ENCODE measurements at regions not wholly inside any gene's neighbourhood (a gene's known extent, or its start where the extent isn't known, plus 50 kb on each side); places are given as distances from the start of the nearest gene placed in this dataset.

- no peak for DNase-seq (ENCODE audit: low spot score)
Measured at GRCh38 chr10:92747066-92747465, 57.3 kb downstream of the HHEX start.

- peak; percentile 54 for DNase-seq (ENCODE audit: low spot score)
Measured at GRCh38 chr10:92747600-92747999, 57.8 kb downstream of the HHEX start.

- DNase-seq (ENCODE audit: low spot score) = no peak
Measured at GRCh38 chr10:92750791-92751533, 61.2 kb downstream of the HHEX start.

- no peak for DNase-seq (ENCODE audit: low spot score)
Measured at GRCh38 chr10:92751534-92751811, 61.7 kb downstream of the HHEX start.

GRCh38 chr10:92751827-92752226 is 62.1 kb downstream of the HHEX start:
- DNase-seq (ENCODE audit: low spot score) = no peak

DNA sequence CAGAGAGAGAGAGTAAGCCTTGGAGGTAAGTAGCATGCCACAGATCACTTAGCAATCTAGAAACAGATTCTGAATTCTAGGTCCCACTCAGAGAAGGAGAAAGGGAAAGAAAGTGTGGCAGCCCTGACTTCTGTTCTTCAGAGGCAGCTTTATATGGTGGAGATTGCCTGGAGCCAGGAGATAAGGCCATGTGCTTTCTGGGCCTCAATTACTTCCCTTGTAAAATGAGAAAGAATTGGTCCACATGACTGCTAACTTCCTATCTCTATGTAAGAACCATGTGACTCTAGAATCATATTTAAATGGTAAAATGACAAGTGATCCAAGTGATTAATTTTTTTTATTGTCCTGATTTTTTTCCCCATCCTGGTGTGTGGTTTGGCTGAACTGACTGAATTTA is 64.1 kb downstream of the HHEX start:
- DNase-seq (ENCODE audit: low spot score) = no peak

GRCh38 chr10:92755725-92756124 is 66.0 kb downstream of the HHEX start:
- DNase-seq (ENCODE audit: low spot score) = no peak

- DNase-seq (ENCODE audit: low spot score) = peak; percentile 18
Measured at GRCh38 chr10:92756201-92757065, 66.7 kb downstream of the HHEX start.

DNA sequence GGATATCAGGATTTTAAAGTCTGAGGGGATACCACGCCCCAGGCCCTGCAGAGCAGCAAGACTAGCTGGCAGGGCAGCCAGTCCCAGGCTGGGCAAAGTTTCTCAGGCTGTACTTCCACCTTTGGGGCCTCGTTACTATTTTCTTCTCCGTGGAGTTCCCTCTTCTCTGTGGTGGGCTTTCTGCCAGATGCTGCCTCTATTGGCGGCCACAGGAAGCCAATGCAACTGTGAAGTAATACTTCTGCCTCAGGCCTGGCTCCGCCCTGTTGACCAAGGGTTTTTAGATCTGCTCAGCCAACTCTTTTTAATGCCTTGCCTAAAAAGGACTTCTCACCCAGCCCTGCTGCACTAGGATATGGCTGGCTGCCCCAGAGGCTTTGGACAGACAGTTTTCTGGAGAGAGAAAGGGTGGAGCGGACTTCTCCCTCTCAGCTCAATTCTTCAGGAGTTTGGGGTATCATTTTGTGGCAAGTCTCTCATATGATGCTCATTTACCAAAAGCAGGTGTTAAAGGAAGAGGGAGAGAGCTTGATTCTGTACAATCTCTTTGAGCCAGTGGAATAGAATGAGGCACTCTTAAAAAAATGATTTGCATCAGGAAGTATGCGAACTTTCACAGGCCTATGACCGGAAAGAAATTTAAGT is 67.4 kb downstream of the HHEX start:
- peak; percentile 32 for DNase-seq (ENCODE audit: low spot score)

- DNase-seq (ENCODE audit: low spot score) = no peak
Measured at GRCh38 chr10:92757711-92758104, 68.0 kb downstream of the HHEX start.

DNA sequence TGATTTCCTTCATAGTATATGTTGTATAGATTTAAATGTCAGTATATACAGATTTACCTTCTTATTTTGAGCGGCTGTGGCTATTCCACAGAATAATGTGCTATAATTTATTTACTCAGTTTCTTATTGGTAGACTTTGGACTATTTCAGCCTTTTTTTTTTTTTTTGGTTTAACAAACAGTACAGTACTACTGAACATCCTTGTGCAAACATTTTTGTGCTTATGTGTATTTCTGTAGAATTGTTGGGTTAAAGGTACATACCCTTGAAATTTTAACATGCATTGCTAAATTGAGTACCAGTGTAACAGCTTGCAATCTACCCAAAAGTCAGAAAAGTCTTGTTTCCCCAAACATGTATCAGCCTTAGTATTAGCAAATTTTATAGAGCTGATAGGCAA is 68.8 kb downstream of the HHEX start:
- no peak for DNase-seq (ENCODE audit: low spot score)

- DNase-seq (ENCODE audit: low spot score) = no peak
Measured at GRCh38 chr10:92760609-92761008, 70.9 kb downstream of the HHEX start.

GRCh38 chr10:92761571-92761970 is 71.8 kb downstream of the HHEX start:
- DNase-seq (ENCODE audit: low spot score) = no peak

DNA sequence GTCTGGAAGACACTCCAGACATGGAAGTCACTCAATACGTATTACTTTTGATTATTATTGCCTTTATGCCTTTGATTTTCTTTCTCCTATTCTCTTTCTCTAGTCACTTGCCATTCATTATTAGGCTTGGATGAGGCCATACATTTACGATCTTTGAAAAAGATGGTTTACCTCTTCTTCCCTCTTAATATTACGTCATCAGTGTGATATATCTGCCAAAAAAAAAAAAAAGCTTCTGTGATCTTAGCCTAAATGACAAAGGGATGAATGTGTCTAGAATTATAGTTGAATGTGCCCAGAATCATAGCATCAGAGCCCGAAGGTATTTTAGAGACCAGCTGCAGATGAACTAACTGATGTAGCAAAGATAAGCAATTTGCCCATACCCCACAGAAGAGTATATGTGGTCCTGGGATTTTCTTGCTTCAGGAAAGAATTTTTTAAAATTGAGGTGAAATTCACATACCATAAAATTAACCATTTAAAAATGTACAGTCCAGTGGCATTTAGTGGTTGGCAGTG is 73.9 kb downstream of the HHEX start:
- no peak for DNase-seq (ENCODE audit: low spot score)

GRCh38 chr10:92766451-92766850 is 76.7 kb downstream of the HHEX start:
- DNase-seq (ENCODE audit: low spot score) = no peak

DNA sequence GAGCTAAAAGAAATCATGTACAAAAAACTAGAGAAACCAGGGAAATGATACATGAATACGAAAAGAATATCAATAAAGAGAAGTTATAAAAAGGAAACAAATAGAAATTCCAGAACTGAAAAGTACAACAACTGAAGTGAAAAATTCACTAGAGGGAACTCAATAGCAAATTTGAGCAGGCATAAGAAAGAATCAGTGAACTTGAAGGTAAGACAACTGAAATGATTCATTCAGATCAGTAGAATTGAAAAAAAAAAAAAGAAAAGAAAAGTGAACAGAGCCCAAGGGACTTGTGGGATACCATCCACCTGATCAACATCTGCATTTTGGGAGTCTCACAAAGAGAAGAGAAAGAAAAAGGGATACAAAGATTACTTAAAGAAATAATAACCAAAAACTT is 78.3 kb downstream of the HHEX start:
- no peak for DNase-seq (ENCODE audit: low spot score)

DNA sequence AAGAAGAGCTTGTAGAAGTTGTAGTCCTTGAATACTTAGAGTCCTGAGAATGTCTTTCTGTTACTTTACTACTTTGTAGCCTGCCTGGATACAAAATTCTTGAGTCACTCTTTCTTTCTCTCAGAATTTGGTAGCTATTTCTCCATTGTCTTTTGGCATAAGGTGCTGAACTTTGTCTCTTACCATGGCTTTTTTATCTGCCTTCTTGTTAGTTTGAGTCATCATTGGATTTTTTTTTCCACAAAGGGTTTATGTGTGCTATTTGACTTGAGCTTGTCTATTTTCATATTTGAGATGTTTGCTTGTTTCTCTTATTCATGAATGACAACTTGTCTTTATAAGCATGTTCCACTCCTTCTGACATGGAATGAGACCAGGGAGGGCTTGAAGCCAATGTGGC is 74.5 kb upstream of the EXOC6 start:
- DNase-seq (ENCODE audit: low spot score) = no peak

DNA sequence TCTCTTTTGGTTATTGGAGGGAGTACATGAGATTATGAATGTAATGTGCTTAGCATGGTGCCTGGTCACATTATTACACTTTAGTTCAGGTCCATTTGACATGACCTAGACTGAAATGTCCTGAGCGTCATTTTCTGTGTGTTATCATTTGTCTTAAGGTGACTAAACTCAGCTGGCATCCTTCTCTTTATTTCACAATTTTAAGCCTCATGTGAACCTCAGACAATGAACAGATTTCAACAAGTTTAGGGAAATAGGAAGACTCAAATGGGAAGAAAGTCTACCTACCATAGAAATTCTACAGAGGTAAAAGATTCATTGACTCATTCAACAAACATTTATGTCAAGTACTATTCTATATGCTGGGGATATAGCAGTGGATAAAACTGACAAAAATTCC is 70.2 kb upstream of the EXOC6 start:
- no peak for DNase-seq (ENCODE audit: low spot score)

GRCh38 chr10:92785118-92785517 is 63.2 kb upstream of the EXOC6 start:
- DNase-seq (ENCODE audit: low spot score) = no peak

GRCh38 chr10:92787557-92788152 is 60.7 kb upstream of the EXOC6 start:
- no peak for DNase-seq (ENCODE audit: low spot score)

- DNase-seq (ENCODE audit: low spot score) = no peak
Measured at GRCh38 chr10:92789067-92789466, 59.3 kb upstream of the EXOC6 start.

DNA sequence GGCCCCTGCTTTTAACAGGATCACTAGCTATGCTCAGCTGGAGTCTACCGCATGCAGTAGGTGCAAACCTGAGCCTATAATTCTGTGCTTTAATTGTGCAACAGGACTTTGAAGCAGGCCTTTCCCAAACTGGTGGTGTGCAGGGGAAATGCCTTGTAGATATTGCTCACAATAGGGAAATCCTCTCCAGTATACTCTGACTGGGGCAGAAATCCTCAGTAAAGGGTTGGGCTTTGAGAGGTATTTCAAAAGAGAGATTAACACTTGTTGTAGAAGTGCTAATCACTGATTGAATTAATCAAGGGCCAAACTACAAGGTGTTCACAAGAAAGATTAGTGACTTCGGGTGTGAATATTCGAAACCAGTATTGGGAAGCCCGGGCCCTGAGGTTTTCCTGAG is 58.5 kb upstream of the EXOC6 start:
- DNase-seq (ENCODE audit: low spot score) = no peak

DNA sequence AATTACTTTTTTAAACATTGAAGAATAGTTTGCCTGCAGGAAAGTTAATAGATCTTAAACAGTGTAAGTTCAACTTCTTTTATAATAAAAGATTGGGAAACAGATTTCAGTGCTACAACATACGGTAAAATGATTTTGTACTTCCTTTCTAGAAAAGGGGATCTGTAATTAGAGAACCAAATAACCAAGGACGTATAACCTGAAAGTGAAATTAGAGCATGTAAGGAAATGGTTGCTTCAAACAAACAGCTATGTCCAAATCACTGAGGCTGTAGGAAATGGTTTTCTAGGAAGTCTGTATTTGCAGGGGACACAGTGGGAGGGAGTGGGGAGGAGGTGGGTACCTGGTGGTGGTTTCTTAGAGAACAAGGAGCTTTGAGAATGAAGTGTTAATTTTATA is 57.9 kb upstream of the EXOC6 start:
- no peak for DNase-seq (ENCODE audit: low spot score)
